HL-60 (cell line): ENCODE measurements at regions not wholly inside any gene's neighbourhood (a gene's known extent, or its start where the extent isn't known, plus 50 kb on each side); places are given as distances from the start of the nearest gene placed in this dataset.
"Not testable (repeated sequence)": the region's sequence is repeated elsewhere in the genome, so short reads cannot be mapped to it uniquely, and the experiment has no call there.

Source experiments
- DNase-seq, 2 experiments: peaks; one replicate each; pipeline ENCODE4 v3.0.0-alpha.2; 2010 to 2020; ENCODE audit warnings: low read depth in 1 of 2, low spot score in 1 of 2
- H3K27ac ChIP-seq: fragments of 250-450 bp; sonication (Bioruptor Pico); replicated peaks from 2 replicates; pipeline ENCODE4 v1.5.1; 2020; ENCODE audit warnings: mild to moderate bottlenecking, moderate library complexity
- H3K27me3 ChIP-seq: fragments of 250-450 bp; sonication (Bioruptor Pico); 2 replicates; pipeline ENCODE4 v1.5.1; 2021; ENCODE audit warnings: mild to moderate bottlenecking, moderate library complexity; ENCODE audit not compliant: insufficient read depth, poor library complexity, severe bottlenecking
- H3K4me3 ChIP-seq: replicated peaks from 2 replicates; pipeline ENCODE4 v1.5.1; 2011; ENCODE audit warnings: mild to moderate bottlenecking, control low read depth, low read length; ENCODE audit not compliant: insufficient read depth
- CTCF ChIP-seq: IDR thresholded peaks from one replicate; pipeline ENCODE4 v1.5.1; 2011; ENCODE audit warnings: low read length, control low read depth, inconsistent platforms; ENCODE audit not compliant: insufficient read depth
- GABPA ChIP-seq: IDR thresholded peaks from 2 replicates; pipeline ENCODE4 v1.6.1; 2012; ENCODE audit warnings: low read depth
- POLR2AphosphoS5 ChIP-seq: IDR thresholded peaks from 2 replicates; pipeline ENCODE4 v1.6.1; 2012; ENCODE audit warnings: low read depth
- REST ChIP-seq: IDR thresholded peaks from 2 replicates; pipeline ENCODE4 v1.6.1; 2012; ENCODE audit warnings: low read depth; ENCODE audit not compliant: insufficient replicate concordance
- SPI1 ChIP-seq: IDR thresholded peaks from 2 replicates; pipeline ENCODE4 v1.6.1; 2012; ENCODE audit warnings: low read depth, mild to moderate bottlenecking, borderline replicate concordance

GRCh38 chr6:4472969-4473642, 303.1 kb upstream of the CDYL start:
- TF ChIP-seq GABPA (no peak), POLR2AphosphoS5 (no peak), SPI1 (no peak), CTCF (no peak), REST (no peak)
- no peak overlapping the region for H3K27ac ChIP-seq
- no peak for DNase-seq
- H3K4me3 ChIP-seq: no peak overlapping the region
- H3K27me3 ChIP-seq: no peaks in the 10 kb centered on the region

GRCh38 chr6:4472222-4472621, 304.0 kb upstream of the CDYL start:
- Histone ChIP-seq H3K27ac (no peak overlapping the region), H3K4me3 (no peak overlapping the region), H3K27me3 (no peaks in the 10 kb centered on the region)
- no peak for DNase-seq
- TF ChIP-seq SPI1: no peak
- no peak for TF ChIP-seq CTCF
- TF ChIP-seq GABPA: no peak
- no peak for TF ChIP-seq POLR2AphosphoS5
- no peak for TF ChIP-seq REST

GRCh38 chr6:4471515-4471914, 304.7 kb upstream of the CDYL start:
- not testable (repeated sequence) for H3K4me3 ChIP-seq, H3K27ac ChIP-seq, DNase-seq, H3K27me3 ChIP-seq

GRCh38 chr6:4470698-4471210, 305.4 kb upstream of the CDYL start:
- DNase-seq: no peak
- H3K27me3 ChIP-seq: no peaks in the 10 kb centered on the region
- H3K27ac ChIP-seq: no peak overlapping the region
- H3K4me3 ChIP-seq: no peak overlapping the region
- no peak for TF ChIP-seq REST
- TF ChIP-seq GABPA: no peak
- no peak for TF ChIP-seq SPI1
- TF ChIP-seq POLR2AphosphoS5: no peak
- no peak for TF ChIP-seq CTCF
